HCT116 (cell line): ENCODE measurements at regions not wholly inside any gene's neighbourhood (a gene's known extent, or its start where the extent isn't known, plus 50 kb on each side); places are given as distances from the start of the nearest gene placed in this dataset.

ENCODE experiments used
- EZH2phosphoT487 ChIP-seq: fragments of 200-600 bp; IDR thresholded peaks from 2 replicates; pipeline ENCODE4 v1.6.1; 2018; ENCODE audit warnings: antibody characterized with exemption, borderline replicate concordance
- POLR2A ChIP-seq: IDR thresholded peaks from 2 replicates; pipeline ENCODE4 v1.7.0; 2011; ENCODE audit warnings: borderline replicate concordance; ENCODE audit not compliant: insufficient read depth, insufficient read length; ENCODE audit errors: extremely low read depth
- POLR2AphosphoS5 ChIP-seq: IDR thresholded peaks from 2 replicates; pipeline ENCODE4 v1.6.1; 2011; ENCODE audit warnings: mild to moderate bottlenecking, low read depth, low read length, moderate library complexity
- SIN3A ChIP-seq: IDR thresholded peaks from 2 replicates; pipeline ENCODE4 v1.6.1; 2012; ENCODE audit warnings: low read depth
- SP1 ChIP-seq: IDR thresholded peaks from 2 replicates; pipeline ENCODE4 v1.6.1; 2012; ENCODE audit warnings: low read depth
- TF ChIP-seq, protein P1 (sequence below), 3 experiments: fragments of 200-600 bp in 1 of 3; sonication (generic) in 1 of 3; IDR thresholded peaks in 2 of 3; conservative IDR thresholded peaks in 1 of 3; 2 replicates each; pipeline ENCODE4 v1.5.1; 2012 to 2017; ENCODE audit warnings: low read depth in 2 of 3, low read length in 2 of 3, antibody characterized with exemption in 1 of 3, borderline replicate concordance in 1 of 3, control low read depth in 1 of 3, mild to moderate bottlenecking in 1 of 3, mixed read lengths in 1 of 3, mixed run types in 1 of 3, moderate library complexity in 1 of 3; ENCODE audit not compliant: insufficient read depth in 1 of 3
- TF ChIP-seq, protein P2 (sequence below): IDR thresholded peaks from 2 replicates; pipeline ENCODE4 v1.6.1; 2012; ENCODE audit warnings: low read depth

DNA sequence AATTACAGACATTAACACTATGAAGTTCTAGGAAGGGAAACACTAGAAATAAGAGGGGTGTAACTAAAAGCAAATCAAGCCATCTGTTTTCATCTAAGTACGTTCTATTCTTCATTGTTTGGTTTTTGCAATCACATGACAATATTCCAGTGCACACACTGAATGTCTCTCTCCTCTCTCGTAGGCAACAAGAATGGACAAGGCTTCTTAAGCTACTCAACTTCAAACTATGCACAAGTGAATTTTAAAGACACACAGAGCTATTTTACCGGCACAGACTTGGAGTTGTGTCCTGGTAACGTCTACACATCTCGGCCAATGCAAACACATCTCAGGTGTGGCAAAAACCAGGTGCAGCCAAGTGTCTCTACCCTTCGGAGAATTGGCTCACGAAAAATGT, 173.3 kb downstream of the PRKX start:
- TF ChIP-seq SIN3A (no peak), SP1 (no peak), POLR2A (no peak), POLR2AphosphoS5 (no peak), EZH2phosphoT487 (no peak)
- TF ChIP-seq, protein P1, sequence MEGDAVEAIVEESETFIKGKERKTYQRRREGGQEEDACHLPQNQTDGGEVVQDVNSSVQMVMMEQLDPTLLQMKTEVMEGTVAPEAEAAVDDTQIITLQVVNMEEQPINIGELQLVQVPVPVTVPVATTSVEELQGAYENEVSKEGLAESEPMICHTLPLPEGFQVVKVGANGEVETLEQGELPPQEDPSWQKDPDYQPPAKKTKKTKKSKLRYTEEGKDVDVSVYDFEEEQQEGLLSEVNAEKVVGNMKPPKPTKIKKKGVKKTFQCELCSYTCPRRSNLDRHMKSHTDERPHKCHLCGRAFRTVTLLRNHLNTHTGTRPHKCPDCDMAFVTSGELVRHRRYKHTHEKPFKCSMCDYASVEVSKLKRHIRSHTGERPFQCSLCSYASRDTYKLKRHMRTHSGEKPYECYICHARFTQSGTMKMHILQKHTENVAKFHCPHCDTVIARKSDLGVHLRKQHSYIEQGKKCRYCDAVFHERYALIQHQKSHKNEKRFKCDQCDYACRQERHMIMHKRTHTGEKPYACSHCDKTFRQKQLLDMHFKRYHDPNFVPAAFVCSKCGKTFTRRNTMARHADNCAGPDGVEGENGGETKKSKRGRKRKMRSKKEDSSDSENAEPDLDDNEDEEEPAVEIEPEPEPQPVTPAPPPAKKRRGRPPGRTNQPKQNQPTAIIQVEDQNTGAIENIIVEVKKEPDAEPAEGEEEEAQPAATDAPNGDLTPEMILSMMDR (IDR thresholded peaks at IDR 0.05 in 2 of 3, conservative IDR thresholded peaks at IDR 0.05 in 1 of 3; ENCODE audit: borderline replicate concordance in 1 of 3, insufficient read depth in 1 of 3, low read depth in 2 of 3, low read length in 2 of 3), result no peak
- TF ChIP-seq, protein P2, sequence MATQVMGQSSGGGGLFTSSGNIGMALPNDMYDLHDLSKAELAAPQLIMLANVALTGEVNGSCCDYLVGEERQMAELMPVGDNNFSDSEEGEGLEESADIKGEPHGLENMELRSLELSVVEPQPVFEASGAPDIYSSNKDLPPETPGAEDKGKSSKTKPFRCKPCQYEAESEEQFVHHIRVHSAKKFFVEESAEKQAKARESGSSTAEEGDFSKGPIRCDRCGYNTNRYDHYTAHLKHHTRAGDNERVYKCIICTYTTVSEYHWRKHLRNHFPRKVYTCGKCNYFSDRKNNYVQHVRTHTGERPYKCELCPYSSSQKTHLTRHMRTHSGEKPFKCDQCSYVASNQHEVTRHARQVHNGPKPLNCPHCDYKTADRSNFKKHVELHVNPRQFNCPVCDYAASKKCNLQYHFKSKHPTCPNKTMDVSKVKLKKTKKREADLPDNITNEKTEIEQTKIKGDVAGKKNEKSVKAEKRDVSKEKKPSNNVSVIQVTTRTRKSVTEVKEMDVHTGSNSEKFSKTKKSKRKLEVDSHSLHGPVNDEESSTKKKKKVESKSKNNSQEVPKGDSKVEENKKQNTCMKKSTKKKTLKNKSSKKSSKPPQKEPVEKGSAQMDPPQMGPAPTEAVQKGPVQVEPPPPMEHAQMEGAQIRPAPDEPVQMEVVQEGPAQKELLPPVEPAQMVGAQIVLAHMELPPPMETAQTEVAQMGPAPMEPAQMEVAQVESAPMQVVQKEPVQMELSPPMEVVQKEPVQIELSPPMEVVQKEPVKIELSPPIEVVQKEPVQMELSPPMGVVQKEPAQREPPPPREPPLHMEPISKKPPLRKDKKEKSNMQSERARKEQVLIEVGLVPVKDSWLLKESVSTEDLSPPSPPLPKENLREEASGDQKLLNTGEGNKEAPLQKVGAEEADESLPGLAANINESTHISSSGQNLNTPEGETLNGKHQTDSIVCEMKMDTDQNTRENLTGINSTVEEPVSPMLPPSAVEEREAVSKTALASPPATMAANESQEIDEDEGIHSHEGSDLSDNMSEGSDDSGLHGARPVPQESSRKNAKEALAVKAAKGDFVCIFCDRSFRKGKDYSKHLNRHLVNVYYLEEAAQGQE, result no peak
